VCaP (cell line): ENCODE measurements at regions not wholly inside any gene's neighbourhood (a gene's known extent, or its start where the extent isn't known, plus 50 kb on each side); places are given as distances from the start of the nearest gene placed in this dataset.

Experiments
- H3K27ac ChIP-seq: fragments of 450-650 bp; 2 replicates; pipeline ENCODE4 v1.5.1; 2017
- TF ChIP-seq, protein P1 (sequence below): fragments of 450-650 bp; conservative IDR thresholded peaks from 2 replicates; pipeline ENCODE4 v1.5.1; 2017; ENCODE audit warnings: mild to moderate bottlenecking, moderate library complexity

DNA sequence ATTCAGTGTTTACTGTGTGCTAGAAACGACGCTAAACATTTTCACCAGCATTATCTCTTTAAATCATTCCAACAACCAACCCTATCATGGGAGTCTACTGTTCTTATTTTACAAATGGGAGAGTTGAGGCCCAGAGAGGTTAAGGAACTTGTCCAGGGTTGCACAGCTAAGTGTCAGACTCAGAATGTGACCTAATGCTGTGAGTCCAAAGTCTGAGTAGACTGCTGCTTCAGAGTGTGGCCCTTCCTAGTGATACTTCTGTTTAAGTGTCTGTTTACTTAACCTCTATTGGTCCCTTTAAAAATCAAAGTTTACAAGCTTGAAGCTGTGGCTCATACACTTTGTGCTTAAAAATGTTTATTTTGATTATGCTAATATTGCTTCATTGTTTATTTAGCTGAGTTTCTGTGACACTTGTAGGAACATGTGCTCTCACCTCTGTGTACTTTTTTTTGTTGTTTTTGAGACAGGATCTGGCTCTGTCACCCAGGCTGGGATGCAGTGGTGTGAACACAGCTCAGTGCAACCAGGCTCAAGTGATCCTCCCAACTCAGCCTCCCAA is 84.4 kb upstream of the SYPL1 start:
- H3K27ac ChIP-seq: no peak overlapping the region
- TF ChIP-seq, protein P1, sequence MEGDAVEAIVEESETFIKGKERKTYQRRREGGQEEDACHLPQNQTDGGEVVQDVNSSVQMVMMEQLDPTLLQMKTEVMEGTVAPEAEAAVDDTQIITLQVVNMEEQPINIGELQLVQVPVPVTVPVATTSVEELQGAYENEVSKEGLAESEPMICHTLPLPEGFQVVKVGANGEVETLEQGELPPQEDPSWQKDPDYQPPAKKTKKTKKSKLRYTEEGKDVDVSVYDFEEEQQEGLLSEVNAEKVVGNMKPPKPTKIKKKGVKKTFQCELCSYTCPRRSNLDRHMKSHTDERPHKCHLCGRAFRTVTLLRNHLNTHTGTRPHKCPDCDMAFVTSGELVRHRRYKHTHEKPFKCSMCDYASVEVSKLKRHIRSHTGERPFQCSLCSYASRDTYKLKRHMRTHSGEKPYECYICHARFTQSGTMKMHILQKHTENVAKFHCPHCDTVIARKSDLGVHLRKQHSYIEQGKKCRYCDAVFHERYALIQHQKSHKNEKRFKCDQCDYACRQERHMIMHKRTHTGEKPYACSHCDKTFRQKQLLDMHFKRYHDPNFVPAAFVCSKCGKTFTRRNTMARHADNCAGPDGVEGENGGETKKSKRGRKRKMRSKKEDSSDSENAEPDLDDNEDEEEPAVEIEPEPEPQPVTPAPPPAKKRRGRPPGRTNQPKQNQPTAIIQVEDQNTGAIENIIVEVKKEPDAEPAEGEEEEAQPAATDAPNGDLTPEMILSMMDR: no peak

DNA sequence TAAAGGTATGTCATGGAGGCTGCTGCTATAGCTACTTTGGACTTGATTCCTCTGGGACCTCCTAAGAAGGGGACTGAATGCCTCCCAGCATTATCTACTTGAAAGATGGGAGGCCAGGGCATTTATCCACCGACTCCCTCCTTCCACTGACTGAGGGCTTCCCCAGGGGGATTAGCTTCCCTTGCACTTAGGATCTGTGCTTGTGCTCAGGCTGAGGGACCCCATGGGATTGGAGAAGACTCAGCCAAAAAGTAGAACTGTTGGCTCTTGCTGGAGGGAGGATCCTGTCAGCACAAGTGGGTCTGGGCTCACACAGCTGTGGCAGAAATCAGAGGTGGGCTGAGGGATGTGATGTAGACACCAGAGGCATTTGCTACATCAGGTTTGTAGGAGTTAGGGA is 81.5 kb upstream of the SYPL1 start:
- H3K27ac ChIP-seq: no peak overlapping the region
- TF ChIP-seq, protein P1: no peak

DNA sequence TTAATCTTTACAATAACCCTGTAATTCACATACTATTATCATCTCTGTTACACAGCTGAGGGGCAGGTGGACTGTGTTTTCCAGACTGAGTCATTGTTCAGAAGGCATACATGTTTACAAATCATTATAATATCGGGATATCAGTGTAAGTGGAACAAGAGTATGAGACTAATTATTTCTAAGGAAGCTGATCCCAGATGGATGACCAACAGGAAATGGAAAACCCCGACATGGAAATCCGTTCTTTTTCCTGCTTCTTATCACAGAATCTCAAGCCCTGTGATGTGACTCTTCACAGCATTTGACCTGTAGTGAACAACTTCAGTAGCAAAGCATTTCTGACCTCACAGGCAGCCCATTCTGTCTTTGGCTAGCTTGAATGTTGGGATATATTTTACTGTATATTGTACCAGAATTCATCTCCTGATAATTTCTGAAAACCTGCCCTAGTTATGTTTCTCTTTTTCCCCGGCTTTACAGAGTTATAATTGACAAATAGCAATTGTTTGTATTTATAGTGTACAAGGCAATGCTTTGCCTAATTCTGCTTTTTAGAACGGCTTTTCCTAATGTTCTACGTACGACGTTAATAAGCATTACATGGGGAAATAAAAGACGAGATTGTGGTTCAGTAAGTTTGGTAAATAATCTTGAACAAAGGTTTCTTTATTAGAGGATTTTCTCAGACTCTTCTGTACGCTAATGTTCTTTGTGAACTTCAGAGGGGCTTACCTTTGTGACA is 78.6 kb upstream of the SYPL1 start:
- TF ChIP-seq, protein P1: no peak
- H3K27ac ChIP-seq: no peak overlapping the region

DNA sequence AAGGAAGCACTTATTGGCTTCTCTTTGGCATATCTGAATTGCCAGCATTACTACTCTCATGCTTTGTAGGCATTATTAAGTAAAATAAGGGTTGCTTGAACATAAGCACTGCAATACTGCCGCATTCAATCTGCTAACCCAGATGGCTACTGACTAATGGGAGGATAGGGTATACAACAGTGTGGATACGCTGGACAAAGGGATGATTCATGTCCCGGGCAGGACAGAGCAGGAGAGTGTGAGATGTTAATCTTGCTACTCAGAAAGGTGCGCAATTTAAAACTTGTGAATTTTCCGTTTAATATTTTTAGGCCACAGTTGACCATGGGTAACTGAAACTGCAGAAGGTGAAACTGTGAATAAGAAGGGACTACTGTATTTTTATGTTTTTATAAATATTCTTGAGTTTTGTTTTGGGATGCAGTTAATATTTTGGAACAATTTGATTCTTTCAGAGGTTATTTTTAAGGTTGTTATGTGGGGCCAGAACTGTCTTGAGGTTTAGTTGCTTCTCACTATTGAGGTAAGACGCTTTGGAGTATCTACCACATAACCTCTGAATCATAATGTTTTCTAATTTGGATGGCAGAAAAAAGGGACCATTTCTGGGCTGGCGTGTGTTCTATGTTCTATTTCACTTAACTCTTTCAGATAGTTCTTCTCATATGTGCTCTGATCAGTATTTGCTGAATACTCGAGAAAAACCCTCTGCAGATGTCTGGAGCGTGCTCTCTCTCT is 75.7 kb upstream of the SYPL1 start:
- no peak overlapping the region for H3K27ac ChIP-seq
- TF ChIP-seq, protein P1: no peak

DNA sequence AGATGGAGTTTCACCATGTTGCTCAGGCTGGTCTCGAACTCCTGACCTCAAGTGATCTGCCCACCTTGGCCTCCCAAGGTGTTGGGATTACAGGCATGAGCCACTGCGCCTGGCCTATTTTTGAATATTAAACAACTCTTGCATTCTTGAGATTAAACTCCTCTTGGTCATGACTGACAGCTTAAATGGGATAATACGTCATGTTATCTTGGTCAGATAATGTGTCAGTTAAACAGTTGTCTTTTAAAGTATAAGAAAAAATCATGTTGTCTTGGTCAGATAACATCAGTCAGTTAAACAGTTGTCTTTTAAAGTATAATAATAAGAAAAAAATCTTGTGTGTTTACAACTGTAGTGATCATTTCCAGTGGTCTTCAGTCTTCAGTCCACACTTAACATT is 73.6 kb upstream of the SYPL1 start:
- H3K27ac ChIP-seq: no peak overlapping the region
- TF ChIP-seq, protein P1: no peak

DNA sequence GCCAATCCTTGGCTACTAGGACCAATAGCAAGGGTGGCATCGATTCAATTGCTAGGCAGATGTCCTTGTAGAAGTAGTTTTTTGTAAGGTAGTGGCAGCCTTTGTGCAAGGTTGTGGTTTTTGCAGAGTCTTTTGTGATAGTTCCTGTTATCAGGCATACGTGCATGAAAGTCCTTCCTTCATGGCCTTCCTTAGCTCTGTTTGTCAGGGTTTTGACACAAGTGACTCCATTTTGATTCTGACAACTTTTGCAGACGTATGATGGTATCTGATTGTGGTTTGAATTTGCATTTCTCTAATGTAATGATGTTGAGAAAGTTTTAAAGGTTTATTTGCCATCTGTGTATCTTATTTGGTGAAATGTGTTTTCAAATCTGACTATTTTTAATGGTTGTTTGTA is 71.8 kb upstream of the SYPL1 start:
- TF ChIP-seq, protein P1: no peak
- H3K27ac ChIP-seq: no peak overlapping the region

DNA sequence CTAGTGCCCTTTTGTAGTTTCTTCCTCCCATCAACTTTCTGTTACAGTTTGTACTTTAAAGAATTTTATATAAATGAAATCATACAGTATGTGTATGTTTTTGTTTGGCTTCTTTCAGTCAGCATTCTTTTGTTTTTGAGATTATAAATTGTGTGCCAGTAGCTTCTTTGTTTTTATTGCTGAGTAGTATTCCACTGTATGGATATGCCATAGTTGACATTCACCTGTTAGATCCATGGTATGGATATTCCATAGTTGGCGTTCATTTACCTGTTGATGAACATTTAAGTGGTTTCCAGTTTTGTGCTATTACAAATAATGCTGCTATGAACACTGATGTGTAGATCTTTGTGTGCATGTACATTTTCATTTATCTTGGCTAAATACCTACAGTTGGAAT is 70.8 kb upstream of the SYPL1 start:
- TF ChIP-seq, protein P1: no peak

More for the DNA sequence above, 70.8 kb upstream of the SYPL1 start:
- no peak overlapping the region for H3K27ac ChIP-seq
